GM18511 (cell line): ENCODE measurements at regions not wholly inside any gene's neighbourhood (a gene's known extent, or its start where the extent isn't known, plus 50 kb on each side); places are given as distances from the start of the nearest gene placed in this dataset.
"Not testable (repeated sequence)": the region's sequence is repeated elsewhere in the genome, so short reads cannot be mapped to it uniquely, and the experiment has no call there.

ENCODE experiments used
- ATAC-seq: cut with Tn5 transposase; IDR thresholded peaks from one replicate; pipeline ENCODE4 v1.9.1; 2021; ENCODE audit warnings: mild to moderate bottlenecking, moderate library complexity; ENCODE audit not compliant: unreplicated experiment

GRCh38 chr18:10332452-10332851 lies 122.0 kb upstream of the APCDD1 start:
- no peak for ATAC-seq

- ATAC-seq = no peak
Measured at GRCh38 chr18:10336749-10337350, 117.6 kb upstream of the APCDD1 start.

- ATAC-seq = no peak
Measured at GRCh38 chr18:10340821-10341220, 113.6 kb upstream of the APCDD1 start.

- ATAC-seq = no peak
Measured at GRCh38 chr18:10343778-10344177, 110.7 kb upstream of the APCDD1 start.

GRCh38 chr18:10346749-10347415 lies 107.6 kb upstream of the APCDD1 start:
- ATAC-seq = no peak

GRCh38 chr18:10349561-10349960 lies 104.9 kb upstream of the APCDD1 start:
- ATAC-seq = no peak

GRCh38 chr18:10350661-10351060 lies 103.8 kb upstream of the APCDD1 start:
- ATAC-seq = no peak

GRCh38 chr18:10351219-10351818 lies 103.1 kb upstream of the APCDD1 start:
- ATAC-seq = no peak

GRCh38 chr18:10351858-10352257 lies 102.6 kb upstream of the APCDD1 start:
- no peak for ATAC-seq

GRCh38 chr18:10352671-10353070 lies 101.8 kb upstream of the APCDD1 start:
- no peak for ATAC-seq

GRCh38 chr18:10353791-10354190 lies 100.6 kb upstream of the APCDD1 start:
- ATAC-seq = no peak

- ATAC-seq = no peak
Measured at GRCh38 chr18:10354241-10354811, 100.1 kb upstream of the APCDD1 start.

GRCh38 chr18:10354890-10355289 lies 99.5 kb upstream of the APCDD1 start:
- ATAC-seq = no peak

- ATAC-seq = not testable (repeated sequence)
Measured at GRCh38 chr18:10356999-10357398, 97.4 kb upstream of the APCDD1 start.

- no peak for ATAC-seq
Measured at GRCh38 chr18:10361660-10362059, 92.8 kb upstream of the APCDD1 start.

GRCh38 chr18:10365021-10365500 lies 89.4 kb upstream of the APCDD1 start:
- ATAC-seq = no peak

GRCh38 chr18:10365901-10366300 lies 88.5 kb upstream of the APCDD1 start:
- no peak for ATAC-seq

GRCh38 chr18:10367836-10368235 lies 86.6 kb upstream of the APCDD1 start:
- ATAC-seq = no peak

- ATAC-seq = no peak
Measured at GRCh38 chr18:10368456-10369453, 85.7 kb upstream of the APCDD1 start.

GRCh38 chr18:10370716-10371115 lies 83.7 kb upstream of the APCDD1 start:
- ATAC-seq = no peak

- no peak for ATAC-seq
Measured at GRCh38 chr18:10371165-10371564, 83.3 kb upstream of the APCDD1 start.
